HEK293 (cell line): ENCODE measurements at regions not wholly inside any gene's neighbourhood (a gene's known extent, or its start where the extent isn't known, plus 50 kb on each side); places are given as distances from the start of the nearest gene placed in this dataset.
A peak's percentile ranks its signal among the peaks of the same experiment; 100 is the strongest.

ENCODE experiments used
- CTCF ChIA-PET: fragments of 350-600 bp; formaldehyde crosslinking; extraction: SDS; loops from one replicate; lab custom pipeline; 2021; ENCODE audit warnings: antibody characterized with exemption; lab: Yijun Ruan, JAX
- POLR2A ChIA-PET: fragments of 300-600 bp; formaldehyde crosslinking; extraction: SDS; loops from one replicate; lab custom pipeline; 2020; ENCODE audit warnings: antibody characterized with exemption, inconsistent platforms; lab: Yijun Ruan, JAX
- H3K27ac ChIP-seq: fragments of 200-500 bp; sonication (Bioruptor generic); 2 replicates; pipeline ENCODE4 v1.5.1; 2014; ENCODE audit warnings: low read depth, low read length, control low read depth, inconsistent platforms; ENCODE audit errors: extremely low read depth
- H3K36me3 ChIP-seq, 2 experiments: fragments of 200-500 bp in 1 of 2; sonication (Bioruptor generic) in 1 of 2; 1 replicate in 1 of 2; 2 replicates in 1 of 2; pipeline ENCODE4 v1.5.1; 2014 to 2017; ENCODE audit warnings: inconsistent platforms in 2 of 2, low read length in 2 of 2; ENCODE audit not compliant: control insufficient read depth in 2 of 2, insufficient read depth in 1 of 2
- H3K4me1 ChIP-seq: fragments of 200-500 bp; sonication (Bioruptor generic); 2 replicates; pipeline ENCODE4 v1.5.1; 2014; ENCODE audit warnings: mild to moderate bottlenecking, low read length, inconsistent platforms; ENCODE audit not compliant: control insufficient read depth, insufficient read depth
- H3K4me3 ChIP-seq: 2 replicates; pipeline ENCODE4 v1.5.1; 2011; ENCODE audit warnings: low read depth, mild to moderate bottlenecking, control low read depth, low read length, moderate library complexity
- H3K9me3 ChIP-seq: fragments of 200-500 bp; sonication (Bioruptor generic); 2 replicates; pipeline ENCODE4 v1.5.1; 2014; ENCODE audit warnings: low read depth, low read length, inconsistent platforms; ENCODE audit not compliant: control insufficient read depth, insufficient read depth
- BCL6B ChIP-seq: fragments of 450-650 bp; formaldehyde crosslinking; IDR thresholded peaks from 2 replicates; pipeline ENCODE4 v1.5.1; 2017; ENCODE audit warnings: missing biosample characterization, missing genetic modification characterization
- HIC1 ChIP-seq: fragments of 450-650 bp; formaldehyde crosslinking; IDR thresholded peaks from 2 replicates; pipeline ENCODE4 v1.5.1; 2016; ENCODE audit warnings: missing biosample characterization, missing genetic modification characterization
- PBX3 ChIP-seq: sonication (generic); formaldehyde crosslinking; IDR thresholded peaks from 2 replicates; pipeline ENCODE4 v1.8.1; 2022; ENCODE audit warnings: mild to moderate bottlenecking, moderate library complexity, missing genetic modification reagents
- TCF7L2 ChIP-seq: IDR thresholded peaks from 2 replicates; pipeline ENCODE4 v1.6.1; 2011; ENCODE audit warnings: low read depth, mild to moderate bottlenecking, inconsistent platforms, low read length, moderate library complexity, borderline replicate concordance
- TSHZ1 ChIP-seq: fragments of 450-650 bp; formaldehyde crosslinking; IDR thresholded peaks from 2 replicates; pipeline ENCODE4 v1.5.1; 2016; ENCODE audit warnings: missing biosample characterization, missing genetic modification characterization, borderline replicate concordance
- WT1 ChIP-seq: fragments of 450-650 bp; formaldehyde crosslinking; IDR thresholded peaks from 2 replicates; pipeline ENCODE4 v1.5.1; 2016; ENCODE audit warnings: missing biosample characterization, missing genetic modification characterization
- ZNF10 ChIP-seq: fragments of 450-650 bp; formaldehyde crosslinking; IDR thresholded peaks from 2 replicates; pipeline ENCODE4 v1.5.1; 2017; ENCODE audit warnings: missing biosample characterization, missing genetic modification characterization
- ZNF2 ChIP-seq: fragments of 450-650 bp; formaldehyde crosslinking; IDR thresholded peaks from 2 replicates; pipeline ENCODE4 v1.5.1; 2016; ENCODE audit warnings: missing biosample characterization, missing genetic modification characterization
- ZNF223 ChIP-seq: fragments of 450-650 bp; formaldehyde crosslinking; IDR thresholded peaks from 2 replicates; pipeline ENCODE4 v1.5.1; 2016; ENCODE audit warnings: missing biosample characterization, missing genetic modification characterization
- ZNF280D ChIP-seq: fragments of 450-650 bp; formaldehyde crosslinking; IDR thresholded peaks from 2 replicates; pipeline ENCODE4 v1.5.1; 2016; ENCODE audit warnings: missing biosample characterization, missing genetic modification characterization
- ZNF292 ChIP-seq: fragments of 450-650 bp; formaldehyde crosslinking; IDR thresholded peaks from 2 replicates; pipeline ENCODE4 v1.5.1; 2016; ENCODE audit warnings: low read depth, missing biosample characterization, missing genetic modification characterization, borderline replicate concordance
- ZNF302 ChIP-seq: fragments of 450-650 bp; formaldehyde crosslinking; IDR thresholded peaks from 2 replicates; pipeline ENCODE4 v1.5.1; 2016; ENCODE audit warnings: missing biosample characterization, missing genetic modification characterization, low read depth
- ZNF362 ChIP-seq: fragments of 450-650 bp; formaldehyde crosslinking; IDR thresholded peaks from 2 replicates; pipeline ENCODE4 v1.5.1; 2016; ENCODE audit warnings: missing biosample characterization, missing genetic modification characterization
- ZNF366 ChIP-seq: fragments of 450-650 bp; formaldehyde crosslinking; conservative IDR thresholded peaks from 2 replicates; pipeline ENCODE4 v1.5.1; 2016; ENCODE audit warnings: missing biosample characterization, missing genetic modification characterization
- ZNF600 ChIP-seq: fragments of 450-650 bp; formaldehyde crosslinking; IDR thresholded peaks from 2 replicates; pipeline ENCODE4 v1.5.1; 2016; ENCODE audit warnings: missing biosample characterization, missing genetic modification characterization
- ZSCAN4 ChIP-seq: fragments of 450-650 bp; formaldehyde crosslinking; IDR thresholded peaks from 2 replicates; pipeline ENCODE4 v1.5.1; 2017; ENCODE audit warnings: missing biosample characterization, missing genetic modification characterization

- CTCF ChIA-PET, result interaction anchor here (0.6 to 2.2 kb wide), 4 partner anchors 11 to 512 kb away, joined by 3 to 15 read pairs (median 4); no protein-coding TSS in a partner anchor
- H3K36me3 ChIP-seq, result no peaks in the 10 kb centered on the region
- TF ChIP-seq ZNF292 (tag by site-specific recombination) (no peak), WT1 (no peak), TCF7L2 (no peak), ZNF223 (tag by site-specific recombination) (no peak), ZNF280D (no peak), ZNF366 (tag by site-specific recombination) (no peak)
- TF ChIP-seq, all 188 proteins: peak for 0
- H3K27ac ChIP-seq, result no peak overlapping the region
- no peaks in the 10 kb centered on the region for H3K4me1 ChIP-seq
- POLR2A ChIA-PET, result no interaction called here
- no peak overlapping the region for H3K4me3 ChIP-seq
- no peaks in the 10 kb centered on the region for H3K9me3 ChIP-seq
These were observed 216.1 kb upstream of the RPL38 start for GRCh38 chr17:73987395-73987794.

- no peak overlapping the region for H3K4me3 ChIP-seq
- H3K36me3 ChIP-seq, result no peaks in the 10 kb centered on the region
- ChIA-PET CTCF (interaction anchor here (0.7 to 2.2 kb wide), 3 partner anchors 10 to 513 kb away, joined by 3 to 15 read pairs (median 3); no protein-coding TSS in a partner anchor), POLR2A (no interaction called here)
- no peak overlapping the region for H3K27ac ChIP-seq
- TF ChIP-seq ZNF362 (tag by site-specific recombination), result no peak
- TF ChIP-seq ZNF10 (tag by site-specific recombination), result peak; percentile 99
- H3K9me3 ChIP-seq, result no peaks in the 10 kb centered on the region
- no peaks in the 10 kb centered on the region for H3K4me1 ChIP-seq
These were observed 215.5 kb upstream of the RPL38 start for GRCh38 chr17:73987845-73988509.

GRCh38 chr17:73989671-73990070, 213.8 kb upstream of the RPL38 start:
- no peaks in the 10 kb centered on the region for H3K36me3 ChIP-seq
- POLR2A ChIA-PET, result no interaction called here
- no peak overlapping the region for H3K27ac ChIP-seq
- H3K4me3 ChIP-seq, result no peak overlapping the region
- no peaks in the 10 kb centered on the region for H3K9me3 ChIP-seq
- CTCF ChIA-PET, result interaction anchor here (0.6 to 1.0 kb wide), 2 partner anchors 12 to 65 kb away, joined by 3 to 4 read pairs; no protein-coding TSS in a partner anchor
- no peaks in the 10 kb centered on the region for H3K4me1 ChIP-seq
- TF ChIP-seq PBX3 (CRISPR knock-in tag), result no peak
- no peak for TF ChIP-seq ZNF600 (tag by site-specific recombination)
- TF ChIP-seq BCL6B (tag by site-specific recombination), result no peak
- no peak for TF ChIP-seq TCF7L2
- no peak for TF ChIP-seq ZNF2 (tag by site-specific recombination)
- no peak for TF ChIP-seq HIC1 (tag by site-specific recombination)
- TF ChIP-seq TSHZ1 (tag by site-specific recombination), result no peak
- TF ChIP-seq ZNF302 (tag by site-specific recombination), result no peak
- no peak for TF ChIP-seq ZSCAN4
